ENCODE measurements at regions not wholly inside any gene's neighbourhood (a gene's known extent, or its start where the extent isn't known, plus 50 kb on each side); places are given as distances from the start of the nearest gene placed in this dataset.

DNA sequence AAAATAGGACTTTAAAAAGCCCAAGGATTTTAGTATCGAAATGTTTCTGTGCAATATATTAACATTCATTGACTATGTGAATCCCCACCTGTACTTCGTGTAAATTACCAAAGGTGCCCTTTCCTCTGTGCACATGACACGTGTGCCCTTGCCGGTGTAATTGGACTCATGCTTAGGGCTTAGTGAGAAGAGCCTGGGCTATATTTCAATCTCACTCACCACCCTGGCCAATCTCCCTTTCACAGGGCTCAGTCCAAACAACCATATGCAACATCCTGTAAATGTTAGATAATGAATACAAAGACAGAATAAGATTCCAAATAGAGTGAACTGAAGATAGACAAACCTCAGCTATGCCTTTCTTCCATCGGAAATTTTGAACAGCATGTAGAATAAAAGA is 564.3 kb downstream of the USP25 start:
- intact Hi-C loops (cut with micrococcal nuclease): no loop called here

- intact Hi-C loops (cut with micrococcal nuclease): no loop called here
Observed at GRCh38 chr21:16302851-16303282, 573.1 kb downstream of the USP25 start.

DNA sequence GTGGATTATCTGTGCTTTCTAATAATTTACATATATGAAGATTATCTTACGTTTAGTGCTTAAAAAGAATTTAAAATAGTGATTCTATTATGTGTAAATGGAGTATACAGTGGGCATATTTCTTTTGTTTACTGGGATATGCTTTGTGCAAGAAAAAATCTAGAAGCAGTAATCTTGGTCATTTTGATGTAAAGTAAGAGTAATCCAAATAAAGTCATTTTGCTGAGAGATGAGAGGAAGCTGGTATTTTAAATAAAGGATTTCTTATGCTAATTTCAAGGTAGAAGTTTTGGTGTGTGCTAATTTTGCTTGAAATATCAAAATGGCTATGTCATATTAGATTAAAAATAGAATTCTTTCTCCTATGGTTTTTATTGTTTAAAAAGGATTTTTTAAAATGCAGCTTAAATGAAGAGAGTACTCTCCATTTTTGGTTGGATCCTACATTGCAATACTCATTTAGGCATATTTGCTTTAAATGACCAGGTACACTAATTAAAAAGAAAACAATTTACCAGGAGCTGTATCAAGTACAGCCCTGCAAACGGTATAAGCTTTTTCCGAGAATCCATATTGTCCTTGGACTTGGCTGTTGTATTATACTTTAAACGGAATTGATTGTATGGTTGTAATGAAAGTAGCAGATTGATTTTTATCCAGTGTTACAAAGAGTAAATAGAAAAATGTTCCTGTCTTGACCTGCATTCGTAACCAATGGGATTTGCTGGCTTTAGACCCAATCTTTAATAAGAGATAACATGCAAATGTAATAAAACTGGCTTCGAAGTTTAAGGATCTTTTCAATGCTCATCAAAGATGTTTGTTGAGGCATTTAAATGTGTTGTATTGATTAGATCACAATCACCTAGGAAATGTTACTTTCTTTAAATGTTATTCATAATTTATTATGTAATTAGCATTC is 574.7 kb downstream of the USP25 start:
- intact Hi-C loops (cut with micrococcal nuclease): no loop called here

GRCh38 chr21:16305686-16306085 is 575.9 kb downstream of the USP25 start:
- intact Hi-C loops (cut with micrococcal nuclease): no loop called here

DNA sequence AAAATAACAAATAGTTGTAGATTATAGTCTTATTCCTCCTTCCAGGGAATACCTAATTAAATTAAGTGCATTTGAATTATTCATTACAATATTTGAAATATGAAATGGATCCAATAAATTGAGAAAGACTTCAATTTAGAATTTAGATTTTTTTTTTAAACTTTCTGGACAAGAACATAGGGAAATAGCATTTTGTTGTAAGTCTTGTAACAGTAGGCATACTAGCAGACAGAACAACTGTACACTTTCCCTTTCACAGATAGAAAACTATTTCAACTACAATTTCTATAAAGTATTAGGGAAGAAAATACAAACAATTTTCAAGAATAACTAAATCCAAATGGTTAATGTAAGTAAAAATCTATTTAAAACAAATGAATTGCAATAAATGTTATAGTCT is 577.5 kb downstream of the USP25 start:
- intact Hi-C loops (cut with micrococcal nuclease): no loop called here

- intact Hi-C loops (cut with micrococcal nuclease): no loop called here
Observed at GRCh38 chr21:16308269-16308668, 578.5 kb downstream of the USP25 start.

GRCh38 chr21:16309250-16309971 is 579.6 kb downstream of the USP25 start:
- intact Hi-C loops (cut with micrococcal nuclease): no loop called here

DNA sequence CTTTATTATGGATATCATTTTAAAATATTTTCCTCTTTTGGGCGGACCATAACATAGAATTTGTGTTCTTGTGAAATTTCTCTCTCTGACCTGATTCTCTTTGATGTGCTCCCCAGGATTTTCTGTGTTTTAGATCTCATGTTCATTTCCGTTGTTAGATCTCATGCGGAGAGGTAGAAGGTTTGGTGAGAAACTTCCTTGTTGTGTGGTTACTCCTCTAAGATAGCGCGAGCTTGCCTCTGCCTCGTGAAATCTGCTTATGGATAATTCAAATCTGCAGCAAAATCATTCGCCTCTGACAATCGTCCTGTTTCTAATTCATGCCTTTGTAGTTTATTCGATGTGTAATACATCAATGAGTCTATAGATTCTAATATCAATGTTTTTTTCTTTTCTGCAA is 580.4 kb downstream of the USP25 start:
- intact Hi-C loops (cut with micrococcal nuclease): no loop called here

- intact Hi-C loops (cut with micrococcal nuclease): no loop called here
Observed at GRCh38 chr21:16311229-16311628, 581.4 kb downstream of the USP25 start.

DNA sequence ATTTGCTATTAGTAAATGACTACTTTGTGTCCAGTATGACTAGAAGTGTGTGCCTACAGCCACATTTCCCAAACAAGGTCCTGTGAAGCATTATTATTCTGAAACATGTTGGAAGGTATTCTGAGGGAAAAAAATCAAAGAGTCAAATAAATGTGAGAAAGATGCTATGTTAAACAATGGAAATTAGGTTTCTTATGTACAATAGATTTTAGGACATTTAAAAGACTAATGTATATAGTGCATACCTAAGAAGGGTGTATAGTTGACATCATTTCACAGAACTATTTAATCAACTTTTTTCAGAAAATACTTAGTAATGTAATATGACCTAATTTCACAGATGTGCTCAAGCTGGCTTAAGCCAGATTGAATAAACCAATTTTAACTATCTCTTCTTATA is 582.5 kb downstream of the USP25 start:
- intact Hi-C loops (cut with micrococcal nuclease): no loop called here

GRCh38 chr21:16315223-16315622 is 585.4 kb downstream of the USP25 start:
- intact Hi-C loops (cut with micrococcal nuclease): no loop called here

- intact Hi-C loops (cut with micrococcal nuclease): no loop called here
Observed at GRCh38 chr21:16318651-16319300, 589.0 kb downstream of the USP25 start.

GRCh38 chr21:16320110-16320509 is 590.3 kb downstream of the USP25 start:
- intact Hi-C loops (cut with micrococcal nuclease): no loop called here

GRCh38 chr21:16322454-16322853 is 592.7 kb downstream of the USP25 start:
- intact Hi-C loops (cut with micrococcal nuclease): no loop called here

- intact Hi-C loops (cut with micrococcal nuclease): no loop called here
Observed at GRCh38 chr21:16323596-16323995, 593.8 kb downstream of the USP25 start.

DNA sequence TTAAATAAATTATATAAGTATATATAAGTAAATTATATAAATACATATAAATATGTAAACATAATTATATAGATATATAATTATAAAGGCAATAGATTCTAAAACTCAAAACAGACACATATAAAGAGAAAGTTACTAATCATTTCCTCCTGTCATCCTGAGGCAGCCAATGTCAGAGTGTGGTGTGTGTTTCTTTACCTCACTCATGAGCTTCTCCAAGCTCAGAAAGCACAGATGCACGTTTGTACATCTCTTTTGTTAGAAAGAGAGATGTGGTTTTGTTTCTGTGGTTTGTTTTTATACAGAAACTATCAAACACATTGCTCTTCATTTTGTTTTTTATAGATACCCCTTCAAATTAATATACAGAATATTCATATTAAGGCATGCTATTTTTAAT is 594.8 kb downstream of the USP25 start:
- intact Hi-C loops (cut with micrococcal nuclease): no loop called here

DNA sequence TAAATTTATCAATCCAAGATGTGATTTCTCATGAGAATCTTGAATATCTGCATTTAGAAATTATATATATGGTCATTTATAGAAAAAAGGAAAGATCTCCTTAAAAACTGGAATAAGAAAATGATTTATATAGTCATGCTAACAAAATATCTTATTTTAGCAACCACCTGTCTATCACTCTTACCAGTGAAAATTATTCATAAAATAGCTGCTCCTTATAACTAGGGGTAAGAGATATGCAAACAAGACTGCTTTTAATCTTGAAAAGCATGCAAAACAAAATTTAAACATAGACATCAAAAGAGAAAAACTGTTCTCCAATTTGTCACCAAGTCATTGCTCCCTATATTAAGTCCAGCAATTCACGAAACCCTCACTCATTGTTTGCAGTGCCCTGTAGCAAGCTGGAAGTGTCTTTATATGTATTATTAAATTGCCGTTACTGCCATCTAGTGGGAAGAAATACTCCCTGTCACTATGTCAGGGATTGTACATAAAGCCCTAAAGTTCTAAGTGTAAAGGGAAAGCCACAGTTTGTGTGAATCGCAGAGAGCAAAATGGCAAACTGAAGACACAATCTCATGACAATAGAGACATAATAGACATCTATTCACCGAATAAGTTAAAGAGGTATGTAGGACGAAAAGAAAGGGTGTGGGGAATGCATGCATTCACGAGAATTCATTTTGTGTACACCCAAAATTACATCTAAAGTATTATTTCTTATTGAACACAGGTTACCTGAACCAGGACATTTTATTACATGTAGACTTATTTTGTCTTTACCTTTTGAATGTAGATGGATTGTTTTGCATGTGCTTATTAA is 600.5 kb downstream of the USP25 start:
- intact Hi-C loops (cut with micrococcal nuclease): no loop called here

- intact Hi-C loops (cut with micrococcal nuclease): no loop called here
Observed at GRCh38 chr21:16330908-16331268, 601.1 kb downstream of the USP25 start.

- intact Hi-C loops (cut with micrococcal nuclease): no loop called here
Observed at GRCh38 chr21:16337266-16337665, 607.5 kb downstream of the USP25 start.

DNA sequence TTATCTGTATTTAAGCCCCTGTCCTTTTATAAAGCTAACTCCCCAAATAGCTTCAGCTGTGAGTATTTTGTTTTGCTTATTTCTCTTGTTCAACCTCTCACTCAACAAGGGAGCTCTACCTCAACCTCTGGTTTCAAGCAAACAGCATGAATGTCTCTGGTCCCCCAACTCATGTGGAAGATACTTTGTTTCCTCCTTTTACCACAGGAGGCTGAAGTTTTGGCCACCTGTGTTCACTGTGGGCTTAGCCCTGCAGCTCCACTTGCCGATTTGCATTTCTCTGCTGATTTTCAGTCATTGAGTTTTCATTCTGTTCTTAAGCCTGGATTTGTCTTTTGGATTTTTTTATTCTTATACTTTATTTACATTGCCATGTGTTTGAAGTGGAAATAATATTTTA is 613.1 kb downstream of the USP25 start:
- intact Hi-C loops (cut with micrococcal nuclease): no loop called here

DNA sequence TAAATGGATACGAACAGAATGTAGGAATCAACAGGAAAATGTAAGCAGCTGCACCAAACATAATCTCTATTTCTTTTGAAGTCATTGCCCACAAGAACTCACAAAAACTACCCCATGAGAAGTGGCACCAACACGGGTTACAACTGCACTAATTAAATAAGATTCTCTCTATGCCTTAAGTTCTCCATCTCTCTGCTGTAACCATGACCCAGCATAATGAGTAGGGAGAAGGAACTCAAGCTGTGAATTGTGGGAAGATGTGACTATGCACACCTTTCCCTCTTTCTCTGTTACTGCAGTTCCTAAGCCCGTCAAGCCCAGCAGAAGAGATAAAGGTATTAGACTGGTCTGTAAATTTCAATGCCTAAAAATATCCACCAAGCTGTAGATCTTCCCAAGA is 614.0 kb downstream of the USP25 start:
- intact Hi-C loops (cut with micrococcal nuclease): no loop called here

All from T-helper 2 cell treated with Interferon-gamma antibody and Interleukin-4, amounts not matched to agents 100 ng/mL and 5 ng/mL, for 36 hours (primary cell).